LNCAP (cell line): ENCODE measurements at regions not wholly inside any gene's neighbourhood (a gene's known extent, or its start where the extent isn't known, plus 50 kb on each side); places are given as distances from the start of the nearest gene placed in this dataset.

Experiments used
- TF ChIP-seq, protein P1 (sequence below): fragments of 450-650 bp; IDR thresholded peaks from 2 replicates; pipeline ENCODE4 v1.5.1; 2017; ENCODE audit warnings: mild to moderate bottlenecking

DNA sequence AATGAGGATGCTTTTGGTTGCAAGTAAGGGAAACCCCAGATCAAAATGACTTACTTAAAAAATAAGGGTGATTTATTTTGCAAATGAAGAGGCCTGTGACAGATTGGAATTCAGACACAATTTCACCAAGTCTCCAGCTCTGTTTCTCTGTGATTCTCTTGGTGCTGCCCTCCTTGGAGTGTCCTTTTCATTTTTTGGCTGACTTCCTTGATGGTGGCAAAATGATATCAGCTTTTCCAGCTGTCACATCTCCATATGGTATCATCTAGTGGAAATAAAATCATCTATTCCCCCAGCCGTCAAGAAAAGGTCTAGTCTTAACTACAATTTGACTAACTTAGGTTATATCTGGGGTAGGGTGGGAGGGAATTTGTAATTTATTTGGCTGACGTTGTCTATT, 68.5 kb upstream of the SLC25A26 start:
- TF ChIP-seq, protein P1, sequence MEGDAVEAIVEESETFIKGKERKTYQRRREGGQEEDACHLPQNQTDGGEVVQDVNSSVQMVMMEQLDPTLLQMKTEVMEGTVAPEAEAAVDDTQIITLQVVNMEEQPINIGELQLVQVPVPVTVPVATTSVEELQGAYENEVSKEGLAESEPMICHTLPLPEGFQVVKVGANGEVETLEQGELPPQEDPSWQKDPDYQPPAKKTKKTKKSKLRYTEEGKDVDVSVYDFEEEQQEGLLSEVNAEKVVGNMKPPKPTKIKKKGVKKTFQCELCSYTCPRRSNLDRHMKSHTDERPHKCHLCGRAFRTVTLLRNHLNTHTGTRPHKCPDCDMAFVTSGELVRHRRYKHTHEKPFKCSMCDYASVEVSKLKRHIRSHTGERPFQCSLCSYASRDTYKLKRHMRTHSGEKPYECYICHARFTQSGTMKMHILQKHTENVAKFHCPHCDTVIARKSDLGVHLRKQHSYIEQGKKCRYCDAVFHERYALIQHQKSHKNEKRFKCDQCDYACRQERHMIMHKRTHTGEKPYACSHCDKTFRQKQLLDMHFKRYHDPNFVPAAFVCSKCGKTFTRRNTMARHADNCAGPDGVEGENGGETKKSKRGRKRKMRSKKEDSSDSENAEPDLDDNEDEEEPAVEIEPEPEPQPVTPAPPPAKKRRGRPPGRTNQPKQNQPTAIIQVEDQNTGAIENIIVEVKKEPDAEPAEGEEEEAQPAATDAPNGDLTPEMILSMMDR, result no peak

DNA sequence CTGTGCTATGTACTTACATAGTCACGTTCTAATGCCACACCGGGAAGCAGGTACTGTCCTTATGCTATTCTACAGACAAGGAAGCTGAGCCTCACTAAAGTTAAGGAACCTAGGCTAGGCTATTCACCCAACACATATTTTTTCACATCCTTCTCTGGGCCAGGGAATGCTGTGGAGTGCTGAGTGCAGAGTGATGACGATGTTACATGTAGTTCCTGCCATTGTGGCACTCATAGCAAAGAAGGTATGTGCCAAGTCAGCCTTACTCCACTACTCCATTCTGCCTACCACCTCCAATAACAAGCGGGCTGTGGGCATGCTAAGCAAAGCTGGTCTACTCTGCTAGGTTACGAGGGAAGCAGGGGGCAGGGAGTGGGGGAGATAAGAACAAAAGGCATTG, 69.8 kb upstream of the SLC25A26 start:
- TF ChIP-seq, protein P1, result no peak

DNA sequence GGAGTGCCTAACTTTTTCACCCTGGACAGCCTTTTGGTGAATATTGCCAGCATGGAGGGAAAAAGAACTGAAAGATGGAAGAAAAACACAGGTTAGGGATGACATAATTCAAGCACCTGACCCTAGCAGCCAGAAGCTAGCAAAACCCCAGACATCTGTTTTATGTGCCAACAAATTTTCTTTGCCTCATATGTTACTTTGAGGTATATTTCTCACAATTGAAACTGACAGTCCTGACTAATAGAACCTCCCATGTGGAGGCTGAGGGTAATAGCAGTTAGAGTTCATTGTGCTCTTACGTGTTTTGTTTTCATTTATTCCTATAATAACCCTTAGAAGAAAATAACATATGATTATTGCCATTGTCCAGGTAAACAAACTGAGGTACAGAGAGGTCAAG, 71.5 kb upstream of the SLC25A26 start:
- TF ChIP-seq, protein P1, result no peak

DNA sequence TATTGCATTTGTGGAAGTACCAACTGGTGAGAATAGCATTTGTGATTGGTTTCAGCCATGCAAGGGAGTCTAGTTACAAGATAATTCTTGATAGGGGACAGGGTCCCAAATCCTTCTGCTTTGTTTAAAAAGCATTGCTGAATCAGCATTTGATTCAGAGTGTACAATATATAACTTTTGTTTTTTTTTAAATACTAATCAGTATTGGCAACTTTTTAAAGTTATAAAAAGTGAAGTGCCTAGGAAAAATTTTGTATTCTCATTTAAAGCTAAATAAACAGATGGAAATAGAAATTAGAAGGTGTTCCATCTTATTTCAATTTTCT, 75.4 kb upstream of the SLC25A26 start:
- TF ChIP-seq, protein P1, result no peak

DNA sequence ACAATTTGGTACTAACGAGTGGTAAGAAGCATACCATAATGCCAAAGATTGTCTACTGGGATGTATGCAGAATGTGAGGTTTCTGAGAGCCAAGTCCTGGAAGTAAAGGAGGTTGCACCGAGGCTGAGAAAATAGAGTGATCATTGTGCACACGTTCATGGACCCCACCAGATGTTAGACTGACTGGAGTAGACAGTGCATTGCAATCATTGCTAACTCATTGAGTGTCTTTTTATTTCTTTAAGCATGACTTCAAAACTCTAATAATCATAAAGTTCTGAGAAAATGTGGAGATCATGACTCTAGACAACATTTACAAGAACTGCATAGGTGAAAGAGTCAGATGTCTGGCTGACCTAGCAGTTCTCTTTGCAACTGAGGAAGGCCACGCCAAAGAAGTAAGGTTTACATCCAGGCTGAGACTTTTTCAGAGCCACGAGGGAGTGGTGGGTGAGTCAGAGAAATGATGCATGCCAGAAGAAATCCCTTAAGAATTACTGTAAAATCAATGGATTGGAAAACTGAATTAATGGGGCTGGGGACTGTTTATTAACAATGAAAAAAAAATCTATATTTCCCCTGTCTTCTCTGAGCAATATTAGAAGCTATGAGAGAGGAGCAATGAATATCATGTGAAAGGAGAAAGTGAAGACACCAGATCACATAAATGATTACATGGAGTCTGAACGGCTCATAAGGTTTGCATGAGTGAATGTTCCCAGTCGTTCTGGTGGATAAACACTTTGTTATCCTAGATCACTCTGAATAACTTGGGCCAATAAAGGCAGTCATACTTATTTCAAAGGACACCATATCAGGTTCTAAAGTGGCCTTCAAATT, 76.0 kb upstream of the SLC25A26 start:
- TF ChIP-seq, protein P1, result no peak

DNA sequence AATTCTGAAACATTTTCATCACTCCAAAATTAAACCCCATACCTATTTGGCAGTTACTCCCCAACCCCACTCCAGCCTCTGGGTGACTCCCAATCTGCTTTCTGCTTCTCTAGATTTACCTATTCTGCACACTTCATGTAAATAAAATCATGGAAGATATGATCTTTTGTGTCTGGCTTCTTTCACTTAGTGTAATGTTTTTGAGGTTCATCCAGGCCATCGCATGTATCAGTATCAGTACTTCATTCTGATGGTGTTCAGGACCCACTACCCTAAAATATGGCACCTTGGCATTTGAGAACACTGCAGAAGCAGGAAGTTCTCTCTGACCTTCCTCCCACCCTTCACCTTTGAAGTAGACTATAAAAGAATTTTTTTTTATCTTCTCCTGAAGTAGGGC, 78.7 kb upstream of the SLC25A26 start:
- TF ChIP-seq, protein P1, result no peak

DNA sequence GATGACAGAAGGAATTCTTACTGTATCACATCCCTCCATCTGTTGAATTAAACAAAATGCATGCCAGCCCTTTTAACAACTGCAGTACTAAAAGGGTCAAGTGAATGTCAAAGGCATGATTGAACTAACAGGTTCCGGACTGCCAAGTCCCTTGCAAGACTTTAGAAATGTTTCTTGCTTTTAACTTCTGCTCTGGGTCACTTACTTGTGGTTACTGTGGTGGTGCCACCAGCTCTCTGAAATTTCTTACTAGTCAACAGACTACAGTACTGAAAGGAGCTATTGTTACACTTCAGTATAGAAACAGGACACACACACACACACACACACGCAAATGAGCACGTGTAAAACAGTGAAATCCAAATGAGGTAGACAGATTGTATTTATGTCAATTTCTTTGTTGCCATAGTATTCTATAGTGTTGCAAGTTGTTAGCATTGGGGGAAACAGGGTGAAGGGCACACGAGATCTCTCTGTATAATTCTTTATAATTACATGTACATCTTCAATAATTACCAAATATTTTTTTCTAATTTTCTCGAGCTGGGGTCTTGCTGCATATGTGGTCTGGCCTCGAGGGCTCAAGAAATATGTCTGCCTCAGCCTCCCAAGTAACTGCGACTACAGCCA, 79.9 kb upstream of the SLC25A26 start:
- TF ChIP-seq, protein P1, result no peak
